ENCODE measurements at regions not wholly inside any gene's neighbourhood (a gene's known extent, or its start where the extent isn't known, plus 50 kb on each side); places are given as distances from the start of the nearest gene placed in this dataset.
A peak's percentile ranks its signal among the peaks of the same experiment; 100 is the strongest.
"Not testable (repeated sequence)": the region's sequence is repeated elsewhere in the genome, so short reads cannot be mapped to it uniquely, and the experiment has no call there.

DNA sequence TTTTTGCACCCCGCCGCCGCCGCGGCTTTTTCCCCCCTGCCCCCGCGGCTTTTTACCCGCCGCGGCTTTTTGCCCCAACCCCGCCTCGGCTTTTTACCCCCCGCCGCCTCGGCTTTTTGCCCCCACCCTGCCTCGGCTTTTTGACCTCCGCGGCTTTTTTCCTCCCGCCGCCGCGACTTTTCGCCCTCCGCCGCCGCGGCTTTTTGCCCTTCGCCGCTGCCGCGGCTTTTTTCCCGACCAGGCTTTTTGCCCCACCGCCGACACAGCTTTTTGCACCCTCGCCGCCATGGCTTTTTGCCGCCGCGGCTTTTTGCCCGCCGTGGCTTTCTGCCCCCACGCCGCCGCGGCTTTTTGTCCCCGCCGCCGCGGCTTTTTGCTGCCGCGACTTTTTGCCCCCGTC is 137.0 kb upstream of the TP53TG3D start:
- intact Hi-C loops (cut with micrococcal nuclease) = no loop called here
- Histone ChIP-seq H3K9me3 (ENCODE audit: control insufficient read depth in 2 of 3, low read length in 3 of 3) (no peaks in the 10 kb centered on the region), H3K27ac (ENCODE audit: low read depth, low read length) (no peak overlapping the region), H3K4me1 (ENCODE audit: control insufficient read depth in 2 of 2, insufficient read depth in 2 of 2, low read length in 2 of 2) (no peaks in the 10 kb centered on the region), H3K36me3 (ENCODE audit: control insufficient read depth in 2 of 3, insufficient read depth in 3 of 3, low read length in 3 of 3) (no peaks in the 10 kb centered on the region), H3K4me3 (ENCODE audit: low read length) (no peak overlapping the region), H3K27me3 (ENCODE audit: control insufficient read depth in 2 of 2, insufficient read depth in 2 of 2, low read length in 2 of 2) (no peaks in the 10 kb centered on the region)
- ChIA-PET CTCF (no interaction called here), POLR2A (no interaction called here)
- H3K27ac Mint-ChIP-seq = no peak overlapping the region
- no peaks in the 10 kb centered on the region for H3K4me1 Mint-ChIP-seq
- DNase-seq (peak in 7 of 9 donors; percentile 0 to 24 (median 6)), ATAC-seq (no peak)
- H3K4me3 Mint-ChIP-seq = peak overlapping the region in 9 of 10 donors; percentile 36 to 76 (median 55)
- H3K9me3 Mint-ChIP-seq = peaks cover 0 to 5% (median 0%) of the 10 kb centered on the region in 11 donors
- no peaks in the 10 kb centered on the region for H3K36me3 Mint-ChIP-seq
- peaks cover 4 to 12% (median 4%) of the 10 kb centered on the region in 5 donors for H3K27me3 Mint-ChIP-seq

DNA sequence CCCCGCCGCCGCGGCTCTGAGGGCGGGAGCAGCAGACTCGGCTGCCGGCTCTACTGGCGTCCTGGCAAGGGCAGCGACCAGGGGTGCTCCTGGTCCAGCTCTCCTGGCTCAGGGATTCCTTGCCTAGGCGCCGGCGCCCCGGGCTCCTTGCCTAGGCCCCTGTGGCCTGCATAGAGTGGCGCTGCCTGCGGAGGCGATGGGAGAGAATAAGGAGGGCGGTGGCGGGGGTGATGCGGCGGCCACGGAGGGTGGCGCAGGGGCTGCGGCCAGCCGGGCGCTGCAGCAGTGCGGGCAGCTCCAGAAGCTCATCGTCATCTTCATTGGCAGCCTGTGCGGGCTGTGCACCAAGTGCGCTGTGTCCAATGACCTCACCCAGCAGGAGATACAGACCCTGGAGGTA is 136.6 kb upstream of the TP53TG3D start:
- Mint-ChIP-seq H3K27me3 (peaks cover 4 to 12% (median 4%) of the 10 kb centered on the region in 5 donors), H3K4me3 (peak overlapping the region in 4 of 10 donors; percentile 55 to 76 (median 74))
- H3K4me1 ChIP-seq (ENCODE audit: control insufficient read depth in 2 of 2, insufficient read depth in 2 of 2, low read length in 2 of 2); H3K9me3 Mint-ChIP-seq; H3K36me3 ChIP-seq (ENCODE audit: control insufficient read depth in 2 of 3, insufficient read depth in 3 of 3, low read length in 3 of 3); ATAC-seq; H3K27ac Mint-ChIP-seq; POLR2A ChIA-PET; H3K27ac ChIP-seq (ENCODE audit: low read depth, low read length); H3K4me1 Mint-ChIP-seq; H3K27me3 ChIP-seq (ENCODE audit: control insufficient read depth in 2 of 2, insufficient read depth in 2 of 2, low read length in 2 of 2); intact Hi-C loops (cut with micrococcal nuclease); DNase-seq; H3K36me3 Mint-ChIP-seq; H3K4me3 ChIP-seq (ENCODE audit: low read length); H3K9me3 ChIP-seq (ENCODE audit: control insufficient read depth in 2 of 3, low read length in 3 of 3); CTCF ChIA-PET: not testable (repeated sequence)

DNA sequence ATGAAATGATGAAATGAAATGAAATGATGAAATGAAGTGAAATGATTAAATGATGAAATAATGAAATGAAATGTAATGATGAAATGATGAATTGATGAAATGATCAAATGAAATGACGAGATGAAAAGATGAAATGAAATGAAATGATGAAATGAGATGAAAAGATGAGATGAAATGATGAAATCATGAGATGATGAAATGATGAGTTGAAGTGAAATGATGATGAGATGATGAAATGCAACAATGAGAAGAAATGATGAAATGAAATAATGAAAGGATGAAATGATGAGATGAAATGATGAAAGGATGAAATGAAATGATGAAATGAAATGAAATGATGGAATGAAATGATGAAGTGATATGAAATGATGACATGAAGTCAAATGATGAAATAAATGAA is 132.7 kb upstream of the TP53TG3D start:
- intact Hi-C loops (cut with micrococcal nuclease) = not testable (repeated sequence)

DNA sequence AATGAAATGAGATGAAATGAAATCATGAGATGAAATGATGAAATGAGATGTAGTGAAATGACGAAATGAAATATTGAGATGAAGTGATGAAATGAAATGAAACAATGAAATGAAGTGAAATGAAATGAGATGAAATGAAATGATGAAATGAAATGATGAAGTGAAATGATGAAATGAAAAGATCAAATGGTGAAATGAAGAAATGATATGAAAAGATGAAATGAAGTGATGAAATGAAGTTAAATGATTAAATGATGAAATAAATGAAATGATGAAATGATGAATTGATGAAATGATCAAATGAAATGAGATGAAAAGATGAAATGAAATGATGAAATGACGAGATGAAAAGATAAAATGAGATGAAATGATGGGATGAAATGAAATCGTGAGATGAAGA is 132.3 kb upstream of the TP53TG3D start:
- ATAC-seq; H3K36me3 ChIP-seq (ENCODE audit: control insufficient read depth in 2 of 3, insufficient read depth in 3 of 3, low read length in 3 of 3); H3K27ac ChIP-seq (ENCODE audit: low read depth, low read length); CTCF ChIA-PET; H3K27ac Mint-ChIP-seq; H3K4me1 ChIP-seq (ENCODE audit: control insufficient read depth in 2 of 2, insufficient read depth in 2 of 2, low read length in 2 of 2); DNase-seq; H3K27me3 Mint-ChIP-seq; H3K4me1 Mint-ChIP-seq; H3K9me3 Mint-ChIP-seq; H3K9me3 ChIP-seq (ENCODE audit: control insufficient read depth in 2 of 3, low read length in 3 of 3); H3K36me3 Mint-ChIP-seq; POLR2A ChIA-PET; intact Hi-C loops (cut with micrococcal nuclease); H3K27me3 ChIP-seq (ENCODE audit: control insufficient read depth in 2 of 2, insufficient read depth in 2 of 2, low read length in 2 of 2); H3K4me3 Mint-ChIP-seq; H3K4me3 ChIP-seq (ENCODE audit: low read length): not testable (repeated sequence)

More for the DNA sequence above, 132.7 kb upstream of the TP53TG3D start:
- H3K36me3 ChIP-seq (ENCODE audit: control insufficient read depth in 2 of 3, insufficient read depth in 3 of 3, low read length in 3 of 3); H3K27me3 Mint-ChIP-seq; H3K36me3 Mint-ChIP-seq; H3K27me3 ChIP-seq (ENCODE audit: control insufficient read depth in 2 of 2, insufficient read depth in 2 of 2, low read length in 2 of 2); H3K4me3 Mint-ChIP-seq; H3K27ac Mint-ChIP-seq; H3K9me3 ChIP-seq (ENCODE audit: control insufficient read depth in 2 of 3, low read length in 3 of 3); ATAC-seq; H3K4me3 ChIP-seq (ENCODE audit: low read length); CTCF ChIA-PET; H3K4me1 Mint-ChIP-seq; H3K4me1 ChIP-seq (ENCODE audit: control insufficient read depth in 2 of 2, insufficient read depth in 2 of 2, low read length in 2 of 2); H3K27ac ChIP-seq (ENCODE audit: low read depth, low read length); H3K9me3 Mint-ChIP-seq; POLR2A ChIA-PET; DNase-seq: not testable (repeated sequence)

DNA sequence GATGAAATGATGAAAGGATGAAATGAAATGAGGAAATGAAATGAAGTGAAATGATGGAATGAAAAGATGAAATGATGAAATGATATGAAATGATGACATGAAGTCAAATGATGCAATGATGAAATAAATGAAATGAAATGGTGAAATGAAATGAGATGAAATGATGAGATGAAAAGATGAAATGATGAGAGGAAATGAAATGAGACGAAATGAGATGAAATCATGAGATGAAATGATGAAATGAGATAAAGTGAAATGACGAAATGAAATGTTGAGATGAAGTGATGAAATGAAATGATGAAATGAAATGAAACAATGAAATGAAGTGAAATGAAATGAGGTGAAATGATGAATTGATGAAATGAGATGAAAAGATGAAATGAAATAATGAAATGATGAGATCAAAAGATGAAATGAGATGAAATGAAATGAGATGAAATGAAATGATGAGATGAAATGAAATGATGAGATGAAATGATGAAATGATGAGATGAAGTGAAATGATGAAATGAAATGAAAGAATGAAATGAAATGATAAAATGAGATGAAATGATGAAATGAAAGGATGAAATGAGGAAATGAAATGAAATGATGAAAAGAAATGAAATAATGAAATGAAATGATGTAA is 131.7 kb upstream of the TP53TG3D start:
- H3K4me1 Mint-ChIP-seq; ATAC-seq; H3K4me3 Mint-ChIP-seq; H3K36me3 Mint-ChIP-seq; H3K27ac ChIP-seq (ENCODE audit: low read depth, low read length); H3K4me3 ChIP-seq (ENCODE audit: low read length); H3K9me3 ChIP-seq (ENCODE audit: control insufficient read depth in 2 of 3, low read length in 3 of 3); H3K4me1 ChIP-seq (ENCODE audit: control insufficient read depth in 2 of 2, insufficient read depth in 2 of 2, low read length in 2 of 2); H3K36me3 ChIP-seq (ENCODE audit: control insufficient read depth in 2 of 3, insufficient read depth in 3 of 3, low read length in 3 of 3); intact Hi-C loops (cut with micrococcal nuclease); DNase-seq; CTCF ChIA-PET; H3K27me3 ChIP-seq (ENCODE audit: control insufficient read depth in 2 of 2, insufficient read depth in 2 of 2, low read length in 2 of 2); H3K27ac Mint-ChIP-seq; POLR2A ChIA-PET; H3K9me3 Mint-ChIP-seq: not testable (repeated sequence)
- H3K27me3 Mint-ChIP-seq = peaks cover 2 to 12% (median 10%) of the 10 kb centered on the region in 5 donors

- not testable (repeated sequence) for H3K27me3 Mint-ChIP-seq
These were observed 100.7 kb upstream of the TP53TG3D start for GRCh38 chr16:32152434-32152833.

DNA sequence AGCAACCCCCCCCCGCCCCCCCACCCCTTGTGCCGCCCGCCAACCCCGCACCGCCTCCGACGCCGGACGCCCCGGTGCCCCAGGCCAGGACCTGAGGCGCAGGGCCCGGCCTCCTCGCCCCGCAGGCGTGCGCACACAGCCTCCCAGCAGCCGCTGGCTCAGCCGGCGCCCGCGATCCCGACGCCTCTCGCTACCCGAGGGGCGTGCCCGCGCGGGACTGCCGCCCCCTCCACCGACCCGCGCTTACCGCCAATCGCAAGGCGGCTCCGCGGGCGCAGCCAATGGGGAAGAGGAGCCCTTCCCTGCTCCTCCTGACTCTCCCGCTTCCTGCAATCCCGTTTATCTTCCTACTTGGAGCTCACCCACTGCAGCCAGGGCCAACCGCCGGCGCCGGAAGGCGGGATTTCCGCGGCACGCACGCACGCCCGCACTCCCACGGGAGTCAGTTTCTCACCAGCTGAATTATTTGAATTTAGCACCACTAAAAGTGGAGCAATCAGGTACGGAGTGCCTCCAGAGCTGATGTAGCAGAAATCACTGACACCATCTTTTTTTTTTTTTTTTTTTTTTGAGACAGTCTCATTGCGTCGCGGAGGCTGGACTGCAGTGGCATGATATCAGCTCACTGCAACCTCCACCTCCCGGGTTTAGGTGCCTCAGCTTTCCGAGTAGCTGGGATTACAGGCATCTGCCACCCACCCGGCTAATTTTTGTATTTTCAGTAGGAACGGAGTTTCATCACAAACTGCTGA is 65.0 kb upstream of the TP53TG3D start:
- CTCF ChIA-PET; H3K27ac Mint-ChIP-seq; POLR2A ChIA-PET; H3K4me3 ChIP-seq (ENCODE audit: low read length); H3K4me3 Mint-ChIP-seq; H3K27me3 Mint-ChIP-seq; H3K27ac ChIP-seq (ENCODE audit: low read depth, low read length); H3K4me1 Mint-ChIP-seq; H3K9me3 ChIP-seq (ENCODE audit: control insufficient read depth in 2 of 3, low read length in 3 of 3); intact Hi-C loops (cut with micrococcal nuclease); H3K27me3 ChIP-seq (ENCODE audit: control insufficient read depth in 2 of 2, insufficient read depth in 2 of 2, low read length in 2 of 2); H3K36me3 Mint-ChIP-seq; H3K36me3 ChIP-seq (ENCODE audit: control insufficient read depth in 2 of 3, insufficient read depth in 3 of 3, low read length in 3 of 3); DNase-seq; H3K9me3 Mint-ChIP-seq; H3K4me1 ChIP-seq (ENCODE audit: control insufficient read depth in 2 of 2, insufficient read depth in 2 of 2, low read length in 2 of 2): not testable (repeated sequence)
- ATAC-seq = peak; percentile 44

More at GRCh38 chr16:32152434-32152833, 100.7 kb upstream of the TP53TG3D start:
- H3K9me3 ChIP-seq (ENCODE audit: control insufficient read depth in 2 of 3, low read length in 3 of 3); H3K27me3 ChIP-seq (ENCODE audit: control insufficient read depth in 2 of 2, insufficient read depth in 2 of 2, low read length in 2 of 2); H3K4me3 Mint-ChIP-seq; POLR2A ChIA-PET; H3K36me3 ChIP-seq (ENCODE audit: control insufficient read depth in 2 of 3, insufficient read depth in 3 of 3, low read length in 3 of 3); H3K9me3 Mint-ChIP-seq; H3K27ac ChIP-seq (ENCODE audit: low read depth, low read length); DNase-seq; H3K27ac Mint-ChIP-seq; H3K4me1 ChIP-seq (ENCODE audit: control insufficient read depth in 2 of 2, insufficient read depth in 2 of 2, low read length in 2 of 2); H3K36me3 Mint-ChIP-seq; H3K4me1 Mint-ChIP-seq; ATAC-seq; CTCF ChIA-PET; intact Hi-C loops (cut with micrococcal nuclease); H3K4me3 ChIP-seq (ENCODE audit: low read length): not testable (repeated sequence)
